Astrocyte (in vitro differentiated cells and primary cell): ENCODE measurements at regions not wholly inside any gene's neighbourhood (a gene's known extent, or its start where the extent isn't known, plus 50 kb on each side); places are given as distances from the start of the nearest gene placed in this dataset.
A peak's percentile ranks its signal among the peaks of the same experiment; 100 is the strongest.

Experiments
- DNase-seq: peaks from one replicate; pipeline ENCODE4 v3.0.0-alpha.2; 2010; ENCODE audit warnings: low read depth
- FAIRE-seq: peaks from 2 replicates; lab custom pipeline; 2011; peaks lifted over from hg19 to GRCh38; lab: Jason Lieb, UNC
- H2AFZ ChIP-seq: 2 replicates; pipeline ENCODE4 v1.6.0; 2012; ENCODE audit warnings: low read depth, low read length, inconsistent platforms
- H3K27ac ChIP-seq: 2 replicates; pipeline ENCODE4 v1.5.1; 2011; ENCODE audit warnings: low read depth, low read length, inconsistent platforms
- H3K27me3 ChIP-seq: 2 replicates; pipeline ENCODE4 v1.6.0; 2011; ENCODE audit warnings: low read length, inconsistent platforms; ENCODE audit not compliant: insufficient read depth
- H3K36me3 ChIP-seq: 2 replicates; pipeline ENCODE4 v1.5.1; 2011; ENCODE audit warnings: low read length, inconsistent platforms; ENCODE audit not compliant: insufficient read depth
- H3K4me1 ChIP-seq: 2 replicates; pipeline ENCODE4 v1.5.1; 2011; ENCODE audit warnings: low read length, inconsistent platforms; ENCODE audit not compliant: insufficient read depth
- H3K4me2 ChIP-seq: 2 replicates; pipeline ENCODE4 v1.6.0; 2012; ENCODE audit warnings: low read length, inconsistent platforms
- H3K4me3 ChIP-seq: 2 replicates; pipeline ENCODE4 v1.5.1; 2011; ENCODE audit warnings: low read depth, mild to moderate bottlenecking, low read length, inconsistent platforms; ENCODE audit not compliant: insufficient read depth
- H3K79me2 ChIP-seq: 2 replicates; pipeline ENCODE4 v1.6.0; 2012; ENCODE audit warnings: mild to moderate bottlenecking, low read length, inconsistent platforms; ENCODE audit not compliant: insufficient read depth
- H3K9ac ChIP-seq: 2 replicates; pipeline ENCODE4 v1.6.0; 2012; ENCODE audit warnings: mild to moderate bottlenecking, low read length, inconsistent platforms
- H3K9me3 ChIP-seq: 2 replicates; pipeline ENCODE4 v1.5.1; 2012; ENCODE audit warnings: low read depth, mild to moderate bottlenecking, low read length, inconsistent platforms; ENCODE audit not compliant: insufficient read depth
- H4K20me1 ChIP-seq: 2 replicates; pipeline ENCODE4 v1.6.0; 2012; ENCODE audit warnings: low read length, inconsistent platforms; ENCODE audit not compliant: insufficient read depth
- H3K27ac Mint-ChIP-seq: one replicate; pipeline ENCODE4 v1.8.0; 2021; ENCODE audit warnings: mild to moderate bottlenecking, mixed read lengths; ENCODE audit not compliant: unreplicated experiment
- H3K27me3 Mint-ChIP-seq: one replicate; pipeline ENCODE4 v1.8.0; 2021; ENCODE audit warnings: low read depth, mixed read lengths; ENCODE audit not compliant: unreplicated experiment
- H3K36me3 Mint-ChIP-seq: one replicate; pipeline ENCODE4 v1.8.0; 2021; ENCODE audit warnings: low read depth, mixed read lengths; ENCODE audit not compliant: unreplicated experiment
- H3K4me1 Mint-ChIP-seq: one replicate; pipeline ENCODE4 v1.8.0; 2021; ENCODE audit warnings: low read depth, mixed read lengths; ENCODE audit not compliant: unreplicated experiment
- H3K4me3 Mint-ChIP-seq: one replicate; pipeline ENCODE4 v1.8.0; 2021; ENCODE audit warnings: mild to moderate bottlenecking, moderate library complexity, mixed read lengths; ENCODE audit not compliant: unreplicated experiment
- H3K9me3 Mint-ChIP-seq: one replicate; pipeline ENCODE4 v1.8.0; 2021; ENCODE audit warnings: mild to moderate bottlenecking, mixed read lengths; ENCODE audit not compliant: unreplicated experiment
- EZH2 ChIP-seq: IDR thresholded peaks from 2 replicates; pipeline ENCODE4 v1.6.1; 2012; ENCODE audit warnings: mild to moderate bottlenecking, low read length, inconsistent platforms; ENCODE audit not compliant: insufficient read depth
- TF ChIP-seq, protein P1 (sequence below): IDR thresholded peaks from 2 replicates; pipeline ENCODE4 v1.5.1; 2011; ENCODE audit warnings: low read depth, mild to moderate bottlenecking, inconsistent platforms, low read length, moderate library complexity; ENCODE audit not compliant: insufficient read depth

DNA sequence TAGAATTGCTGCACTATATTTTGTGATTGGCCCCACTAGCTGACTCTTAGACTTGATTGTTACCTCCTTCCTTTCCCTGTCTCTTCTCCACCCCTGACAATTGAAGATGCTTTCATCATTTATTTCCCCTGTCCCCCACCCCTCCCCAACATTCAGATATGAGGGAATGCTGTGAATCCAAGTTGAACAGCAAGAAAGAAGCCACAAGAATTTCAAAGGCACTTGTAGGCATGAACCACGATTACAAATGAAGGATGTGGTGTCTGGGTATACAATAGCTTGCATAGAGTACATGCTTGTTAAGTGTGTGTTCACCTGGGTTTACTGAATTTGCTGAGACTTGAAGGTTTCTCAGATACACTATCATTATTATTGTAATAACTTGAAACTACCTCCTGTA is 78.3 kb upstream of the TRIO start:
- TF ChIP-seq EZH2, result no peak
- TF ChIP-seq, protein P1, sequence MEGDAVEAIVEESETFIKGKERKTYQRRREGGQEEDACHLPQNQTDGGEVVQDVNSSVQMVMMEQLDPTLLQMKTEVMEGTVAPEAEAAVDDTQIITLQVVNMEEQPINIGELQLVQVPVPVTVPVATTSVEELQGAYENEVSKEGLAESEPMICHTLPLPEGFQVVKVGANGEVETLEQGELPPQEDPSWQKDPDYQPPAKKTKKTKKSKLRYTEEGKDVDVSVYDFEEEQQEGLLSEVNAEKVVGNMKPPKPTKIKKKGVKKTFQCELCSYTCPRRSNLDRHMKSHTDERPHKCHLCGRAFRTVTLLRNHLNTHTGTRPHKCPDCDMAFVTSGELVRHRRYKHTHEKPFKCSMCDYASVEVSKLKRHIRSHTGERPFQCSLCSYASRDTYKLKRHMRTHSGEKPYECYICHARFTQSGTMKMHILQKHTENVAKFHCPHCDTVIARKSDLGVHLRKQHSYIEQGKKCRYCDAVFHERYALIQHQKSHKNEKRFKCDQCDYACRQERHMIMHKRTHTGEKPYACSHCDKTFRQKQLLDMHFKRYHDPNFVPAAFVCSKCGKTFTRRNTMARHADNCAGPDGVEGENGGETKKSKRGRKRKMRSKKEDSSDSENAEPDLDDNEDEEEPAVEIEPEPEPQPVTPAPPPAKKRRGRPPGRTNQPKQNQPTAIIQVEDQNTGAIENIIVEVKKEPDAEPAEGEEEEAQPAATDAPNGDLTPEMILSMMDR, result no peak
- peaks cover 2% of the 10 kb centered on the region for H3K9me3 Mint-ChIP-seq
- H4K20me1 ChIP-seq, result no peaks in the 10 kb centered on the region
- FAIRE-seq, result peak; percentile 69
- H3K4me1 Mint-ChIP-seq, result peaks cover 35% of the 10 kb centered on the region
- H3K4me1 ChIP-seq, result peaks cover 19% of the 10 kb centered on the region
- no peaks in the 10 kb centered on the region for H3K79me2 ChIP-seq
- no peaks in the 10 kb centered on the region for H3K27me3 ChIP-seq
- peak overlapping the region; percentile 42 for H3K27ac ChIP-seq
- H3K36me3 ChIP-seq, result no peaks in the 10 kb centered on the region
- no peaks in the 10 kb centered on the region for H3K27me3 Mint-ChIP-seq
- peak; percentile 90 for DNase-seq
- no peak overlapping the region for H3K4me3 ChIP-seq
- H2AFZ ChIP-seq, result no peak overlapping the region
- no peaks in the 10 kb centered on the region for H3K9me3 ChIP-seq
- no peak overlapping the region for H3K9ac ChIP-seq
- H3K36me3 Mint-ChIP-seq, result peaks cover 2% of the 10 kb centered on the region
- no peak overlapping the region for H3K4me3 Mint-ChIP-seq
- peak overlapping the region; percentile 47 for H3K4me2 ChIP-seq
- H3K27ac Mint-ChIP-seq, result peak overlapping the region; percentile 84

DNA sequence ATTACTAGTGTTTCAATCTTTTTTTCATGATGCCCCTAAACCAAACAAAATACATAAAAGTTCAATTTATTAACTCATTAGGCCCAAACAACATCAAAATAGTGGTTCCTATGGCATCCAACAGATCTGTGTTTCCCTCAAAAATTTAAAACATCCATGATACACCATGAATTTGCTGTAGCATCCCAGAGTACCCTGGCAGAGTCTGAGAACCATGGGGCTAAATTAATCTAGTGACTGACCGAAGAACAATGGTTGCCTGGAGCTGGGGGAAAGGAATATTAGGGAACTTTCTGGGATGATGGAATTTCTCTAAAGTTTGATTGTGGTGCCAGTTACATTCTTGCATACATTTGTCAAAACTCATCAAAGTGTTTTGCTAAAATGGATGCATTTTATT is 79.5 kb upstream of the TRIO start:
- peak; percentile 5 for FAIRE-seq
- peak overlapping the region; percentile 87 for H3K27ac Mint-ChIP-seq
- peak overlapping the region; percentile 3 for H3K4me3 Mint-ChIP-seq

DNA sequence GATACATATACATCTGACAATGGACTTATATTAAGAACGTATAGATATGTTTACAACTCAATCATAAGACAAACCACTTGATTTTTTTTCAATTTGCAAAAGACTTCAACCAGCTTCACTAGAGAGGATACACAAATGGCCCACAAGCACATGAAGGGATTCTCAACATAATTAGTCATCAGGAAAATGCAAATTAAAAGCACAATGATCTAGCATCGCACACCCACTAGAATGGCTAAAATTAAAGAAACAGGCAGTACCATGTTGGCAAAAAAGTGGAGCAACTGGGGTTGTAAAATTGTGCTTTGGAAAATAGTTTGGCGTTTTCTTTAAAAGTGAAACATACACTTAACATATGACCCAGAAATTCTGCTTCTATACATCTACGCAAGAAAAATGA is 80.0 kb upstream of the TRIO start:
- peak overlapping the region; percentile 10 for H3K27ac ChIP-seq
- peaks cover 2% of the 10 kb centered on the region for H3K9me3 Mint-ChIP-seq

More for the DNA sequence above, 79.5 kb upstream of the TRIO start:
- Histone ChIP-seq H3K4me2 (no peak overlapping the region), H2AFZ (no peak overlapping the region), H3K9ac (no peak overlapping the region), H3K27me3 (no peaks in the 10 kb centered on the region), H3K36me3 (no peaks in the 10 kb centered on the region), H3K9me3 (no peaks in the 10 kb centered on the region), H3K79me2 (no peaks in the 10 kb centered on the region), H3K27ac (peak overlapping the region; percentile 10), H4K20me1 (no peaks in the 10 kb centered on the region), H3K4me3 (no peak overlapping the region), H3K4me1 (peaks cover 19% of the 10 kb centered on the region)
- peaks cover 2% of the 10 kb centered on the region for H3K36me3 Mint-ChIP-seq
- peaks cover 34% of the 10 kb centered on the region for H3K4me1 Mint-ChIP-seq
- DNase-seq, result peak; percentile 36
- no peak for TF ChIP-seq EZH2
- TF ChIP-seq, protein P1, result no peak
- peaks cover 2% of the 10 kb centered on the region for H3K9me3 Mint-ChIP-seq
- H3K27me3 Mint-ChIP-seq, result no peaks in the 10 kb centered on the region

More for the DNA sequence above, 80.0 kb upstream of the TRIO start:
- TF ChIP-seq, protein P1, result no peak
- TF ChIP-seq EZH2, result no peak
- peak overlapping the region; percentile 21 for H3K4me2 ChIP-seq
- Mint-ChIP-seq H3K36me3 (peaks cover 2% of the 10 kb centered on the region), H3K4me3 (no peak overlapping the region), H3K4me1 (peaks cover 30% of the 10 kb centered on the region), H3K27ac (peak overlapping the region; percentile 87), H3K27me3 (no peaks in the 10 kb centered on the region)
- H3K9me3 ChIP-seq, result no peaks in the 10 kb centered on the region
- FAIRE-seq, result peak; percentile 58
- H3K4me1 ChIP-seq, result peaks cover 19% of the 10 kb centered on the region
- no peak overlapping the region for H2AFZ ChIP-seq
- no peak overlapping the region for H3K9ac ChIP-seq
- no peaks in the 10 kb centered on the region for H4K20me1 ChIP-seq
- H3K36me3 ChIP-seq, result no peaks in the 10 kb centered on the region
- H3K27me3 ChIP-seq, result no peaks in the 10 kb centered on the region
- no peaks in the 10 kb centered on the region for H3K79me2 ChIP-seq
- DNase-seq, result peak; percentile 52
- no peak overlapping the region for H3K4me3 ChIP-seq
